Renal cortex interstitium (tissue), 11 donors: ENCODE measurements at regions not wholly inside any gene's neighbourhood (a gene's known extent, or its start where the extent isn't known, plus 50 kb on each side); places are given as distances from the start of the nearest gene placed in this dataset.
"Not testable (repeated sequence)": the region's sequence is repeated elsewhere in the genome, so short reads cannot be mapped to it uniquely, and the experiment has no call there.

ENCODE experiments used
- DNase-seq, 11 donors: peaks; one replicate each; pipeline ENCODE4 v3.0.0-alpha.2; 2013; ENCODE audit warnings: low read depth in 9 of 11, low spot score in 4 of 11; ENCODE audit errors: extremely low read depth in 1 of 11

DNA sequence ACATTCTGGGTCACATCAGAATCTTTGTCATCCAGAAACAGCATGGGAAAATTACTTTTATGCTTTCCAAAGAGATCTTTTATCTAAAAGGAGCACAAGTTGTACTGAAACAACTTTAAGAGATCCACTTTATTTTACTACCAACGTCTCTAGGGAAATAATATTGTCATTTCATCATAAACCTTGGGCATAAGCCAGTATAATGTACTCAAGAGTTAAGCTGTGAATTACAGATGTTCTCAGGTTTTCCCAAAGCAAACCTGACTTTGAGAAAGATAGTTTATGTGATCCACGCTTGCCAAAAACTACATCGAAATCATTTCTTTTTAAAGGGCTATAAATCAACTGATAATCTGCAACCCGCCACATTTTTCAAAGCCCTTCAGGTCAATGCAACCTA is 124.1 kb upstream of the CRBN start:
- no peak for DNase-seq

DNA sequence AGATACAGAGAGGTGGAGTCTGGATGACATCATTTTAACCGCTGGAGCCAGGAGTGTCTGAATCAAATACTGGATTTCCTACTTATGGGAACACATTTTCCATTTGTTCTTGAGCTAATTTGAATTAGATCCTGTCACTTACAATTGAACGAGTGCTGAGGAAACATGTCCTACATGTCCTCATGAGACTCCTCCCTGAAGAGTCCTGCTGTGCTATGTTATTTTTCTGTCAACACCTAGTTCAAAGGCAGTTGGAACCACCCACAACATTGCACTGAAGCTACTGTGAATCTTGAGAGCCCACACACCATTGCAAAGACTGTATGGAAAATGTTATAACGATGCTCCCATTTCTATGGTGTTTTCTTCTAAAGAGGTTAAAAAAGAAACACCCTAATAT is 123.5 kb upstream of the CRBN start:
- DNase-seq, result no peak

DNA sequence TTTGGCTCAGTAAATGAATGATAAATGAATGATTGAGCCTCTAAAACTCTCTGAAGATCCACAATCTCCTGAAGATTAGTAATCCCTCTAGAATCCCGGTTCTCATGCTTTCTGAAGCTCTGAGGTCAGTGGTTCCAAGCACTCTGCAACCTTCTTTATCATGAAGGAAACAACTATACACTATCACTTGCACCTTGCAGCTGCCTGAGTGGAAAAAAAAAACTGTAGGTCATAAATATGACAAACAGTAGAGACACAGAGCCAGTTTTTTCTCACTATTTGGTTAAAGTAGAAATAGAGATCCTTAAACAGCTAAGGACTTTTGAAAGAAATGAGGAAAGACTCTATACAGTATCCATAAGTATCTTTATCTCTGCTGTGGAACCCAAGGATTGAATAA is 122.0 kb upstream of the CRBN start:
- DNase-seq, result no peak

DNA sequence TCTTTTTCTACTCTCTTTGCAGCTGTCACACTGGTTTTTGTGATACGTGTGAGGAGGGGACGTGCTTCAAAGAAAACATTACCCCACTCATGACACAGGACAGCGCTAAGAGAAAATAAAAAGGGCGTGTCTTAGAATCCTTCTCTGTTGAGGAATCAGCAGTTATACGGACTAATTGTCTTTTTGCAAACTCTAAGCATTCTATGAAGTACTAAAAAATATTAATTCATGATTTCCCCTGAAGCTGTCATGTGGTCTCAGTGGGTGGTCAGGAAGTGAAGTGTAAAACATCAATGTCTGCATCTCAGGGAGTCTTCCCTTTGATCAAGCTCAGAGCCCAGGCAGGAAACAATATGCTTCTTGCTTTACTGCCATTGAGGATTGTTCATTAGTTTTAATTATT is 117.5 kb upstream of the CRBN start:
- DNase-seq, result no peak

DNA sequence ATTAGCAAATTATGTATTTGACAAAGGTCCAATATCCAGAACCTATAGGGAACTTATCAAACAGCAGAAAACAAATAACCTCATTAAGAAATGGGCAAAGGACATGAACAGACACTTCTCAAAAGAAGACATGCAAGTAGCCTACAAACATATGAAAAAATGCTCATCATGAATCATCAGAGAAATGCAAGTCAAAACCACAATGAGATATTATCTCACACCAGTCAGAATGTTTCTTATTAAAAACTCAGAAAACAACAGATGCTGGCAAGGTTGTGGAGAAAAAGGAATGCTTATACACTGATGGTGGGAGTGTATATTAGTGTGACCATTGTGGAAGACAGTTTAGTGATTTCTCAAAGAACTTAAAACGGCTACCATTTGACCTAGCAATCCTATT is 116.1 kb upstream of the CRBN start:
- no peak for DNase-seq

DNA sequence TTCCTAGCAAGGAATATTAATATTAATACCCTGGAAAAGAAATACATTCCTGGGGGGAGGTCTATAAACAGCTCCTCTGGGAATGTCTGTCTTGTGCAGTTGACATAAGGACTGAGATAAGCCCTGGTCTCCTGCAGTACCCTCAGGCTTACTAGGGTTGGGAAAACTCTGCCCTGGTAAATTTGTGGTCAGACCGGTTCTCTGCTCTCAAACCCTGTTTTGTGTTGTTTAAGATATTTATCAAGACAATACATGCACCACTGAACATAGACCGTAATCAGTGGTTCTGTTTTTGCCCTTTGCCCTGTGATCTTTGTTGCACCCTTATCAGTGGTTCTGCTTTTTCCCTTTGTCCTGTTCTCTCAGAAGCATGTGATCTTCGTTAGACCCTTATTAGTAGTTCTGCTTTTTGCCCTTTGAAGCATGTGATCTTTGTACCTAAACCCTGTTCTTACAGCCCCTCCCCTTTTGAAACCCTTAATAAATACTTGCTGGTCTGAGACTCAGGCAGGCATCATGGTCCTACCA is 112.3 kb upstream of the CRBN start:
- DNase-seq, result not testable (repeated sequence)

DNA sequence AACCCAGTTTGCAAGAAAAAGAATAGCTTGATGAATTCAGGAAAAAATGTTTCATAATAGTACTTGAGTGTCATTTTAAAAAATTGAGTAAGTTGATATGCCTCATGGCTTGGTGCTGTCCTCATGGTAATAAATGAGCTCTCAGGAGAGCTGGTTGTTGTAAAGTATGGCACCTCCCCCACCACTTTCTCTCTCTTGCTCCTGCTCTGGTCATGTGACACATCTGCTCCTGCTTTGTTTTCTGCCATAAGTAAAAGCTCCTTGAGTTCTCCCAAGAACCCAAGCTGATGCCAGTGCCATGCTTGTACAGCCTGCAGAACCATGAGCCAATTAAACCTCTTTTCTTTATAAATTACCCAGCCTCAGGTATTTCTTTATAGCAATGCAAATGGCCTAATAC is 108.8 kb upstream of the CRBN start:
- no peak for DNase-seq

DNA sequence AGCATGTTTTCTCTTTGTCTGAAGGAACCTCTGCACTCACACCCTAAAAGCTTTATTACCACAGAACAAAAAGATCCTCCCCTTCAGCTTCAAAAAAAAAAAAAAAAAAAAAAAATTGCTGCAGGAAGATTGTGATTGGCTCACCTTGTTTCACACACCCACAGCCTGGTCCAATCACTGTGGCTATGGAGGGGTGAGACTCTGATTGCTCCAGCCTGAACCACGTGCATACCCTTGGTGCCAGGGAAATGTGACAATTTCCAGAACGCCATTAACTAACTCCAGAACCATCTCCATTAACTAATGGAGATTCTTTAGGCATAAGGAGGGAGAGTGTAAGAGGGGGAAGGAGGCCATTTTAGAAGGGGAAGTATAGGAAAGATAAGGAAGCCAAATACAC is 106.5 kb upstream of the CRBN start:
- DNase-seq, result no peak

DNA sequence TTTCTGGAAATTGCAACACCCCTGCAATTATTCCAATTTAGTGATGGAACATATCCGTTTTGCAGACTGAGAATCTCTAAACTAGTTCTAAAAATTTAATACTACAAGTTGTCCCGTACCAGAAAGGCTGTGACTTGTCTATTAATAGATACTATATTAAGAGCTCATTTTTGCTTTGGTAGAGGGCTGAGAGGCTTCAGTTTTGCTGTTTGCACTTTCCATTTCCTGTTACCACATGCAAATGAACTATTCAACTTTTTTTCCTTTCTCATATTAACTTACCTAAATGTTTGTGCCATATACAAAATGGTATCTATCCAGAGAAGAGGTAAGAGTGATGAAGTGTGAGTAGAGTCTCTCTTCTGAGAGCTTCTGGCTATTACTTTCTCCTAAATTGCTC is 101.5 kb upstream of the CRBN start:
- no peak for DNase-seq

DNA sequence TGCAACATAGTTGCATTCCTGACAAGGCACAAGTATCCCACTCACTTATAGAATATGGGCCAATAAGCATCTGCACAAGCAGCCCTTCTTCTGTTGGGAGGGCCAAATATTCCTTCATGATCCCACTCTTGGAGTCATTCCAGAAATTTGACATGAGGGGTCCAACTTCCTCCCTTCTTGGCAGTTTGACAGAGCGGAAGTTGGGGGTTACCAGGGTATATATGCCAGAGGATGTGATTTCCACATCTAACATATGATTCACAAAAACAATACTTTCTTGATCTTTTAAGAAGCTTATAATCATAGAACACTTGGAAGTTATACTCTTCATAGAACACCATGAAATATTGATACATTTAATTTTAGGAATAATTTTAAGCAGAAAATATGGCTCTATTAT is 100.9 kb upstream of the CRBN start:
- DNase-seq, result no peak

DNA sequence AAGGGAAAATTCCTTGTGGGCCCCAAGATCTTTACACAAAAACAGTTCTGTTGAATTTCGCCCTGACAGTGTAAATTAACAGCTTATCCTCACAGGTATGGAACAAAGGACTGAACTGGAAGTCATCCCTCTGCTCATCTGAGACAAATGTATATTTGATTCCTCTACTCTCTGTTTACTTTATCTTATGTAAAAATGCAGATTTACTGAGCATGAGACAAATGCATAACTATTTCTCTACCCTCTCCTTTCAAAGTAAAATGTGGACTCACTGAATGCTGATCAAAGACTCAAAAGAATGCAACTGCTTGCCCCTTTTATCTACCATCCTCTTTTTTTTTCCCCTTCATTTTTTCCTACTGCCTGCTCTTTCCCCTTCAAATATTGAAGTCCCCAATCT is 98.6 kb upstream of the CRBN start:
- DNase-seq, result no peak

DNA sequence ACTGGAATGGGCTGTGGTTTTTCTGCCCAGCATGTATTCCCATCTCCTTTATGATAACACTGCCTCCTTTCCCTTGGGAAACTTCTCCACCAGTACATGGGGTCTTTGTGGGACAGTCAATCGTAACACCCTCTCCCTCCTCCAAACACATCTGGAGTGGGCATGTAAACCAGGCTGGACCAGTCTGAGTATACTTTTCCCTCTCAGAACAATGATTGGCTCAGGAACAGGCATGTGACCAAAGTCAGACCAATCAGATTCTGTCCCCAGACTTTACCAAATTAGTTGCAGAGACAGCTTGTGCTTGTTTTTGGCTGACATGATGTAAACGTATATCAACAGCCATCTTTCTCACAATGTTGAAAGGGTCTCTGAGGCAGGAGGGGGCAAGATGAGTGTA is 97.1 kb upstream of the CRBN start:
- no peak for DNase-seq

DNA sequence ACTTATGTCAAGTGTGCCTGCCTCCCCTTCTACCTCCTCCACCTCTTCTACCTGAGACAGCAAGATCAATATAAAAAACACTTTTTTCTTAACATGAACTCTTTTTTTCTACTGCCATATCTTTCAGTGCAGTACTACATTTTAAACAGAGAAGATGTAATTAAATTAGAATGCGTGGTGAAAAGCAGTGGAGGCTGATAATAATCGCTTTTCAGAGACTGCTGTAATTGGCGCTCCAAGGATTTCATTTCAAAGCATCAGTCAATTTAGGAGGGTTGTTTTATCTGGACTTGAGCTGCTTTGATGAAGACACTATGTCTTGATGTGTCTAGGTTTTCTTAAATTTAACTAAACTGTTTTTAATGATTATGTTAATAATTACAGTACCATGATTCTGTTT is 85.3 kb upstream of the CRBN start:
- DNase-seq, result no peak

DNA sequence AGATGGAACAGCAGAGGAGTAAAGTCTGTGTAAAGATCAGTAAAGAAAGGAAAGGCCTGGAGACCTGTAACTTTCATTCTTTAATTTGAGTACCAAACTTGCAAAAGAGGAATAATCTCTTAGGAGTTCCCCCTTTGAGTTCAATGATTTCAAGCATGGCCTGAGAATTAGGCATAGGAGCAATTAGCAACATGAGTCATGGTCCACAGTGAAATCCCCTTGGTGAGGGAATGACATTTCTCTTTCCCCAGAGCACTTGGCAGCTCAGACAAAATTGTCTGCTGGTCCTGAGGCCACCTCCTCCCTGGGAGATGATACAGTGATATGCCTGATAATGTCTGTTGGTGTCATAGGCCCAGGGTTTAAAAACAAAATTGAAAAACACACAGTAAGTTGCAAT is 81.4 kb upstream of the CRBN start:
- DNase-seq, result no peak

DNA sequence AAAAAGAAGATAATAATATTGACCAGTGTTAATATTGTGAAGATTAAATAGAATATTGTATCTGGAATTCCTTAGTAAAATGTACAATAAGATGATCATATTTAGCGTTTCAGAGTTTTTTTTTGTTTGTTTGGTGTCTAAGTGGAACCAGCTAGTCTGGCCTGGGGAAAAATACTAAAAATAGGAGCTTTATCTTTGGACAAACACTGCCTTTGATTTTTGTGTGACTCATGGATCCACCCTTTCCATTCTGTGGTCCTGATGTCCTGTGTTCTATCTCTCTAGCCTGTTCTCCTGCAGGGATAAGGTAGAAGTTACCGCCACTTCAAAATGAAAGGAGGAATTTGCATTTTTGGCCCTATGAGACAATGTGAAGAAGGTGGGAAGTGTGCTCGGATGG is 79.7 kb upstream of the CRBN start:
- no peak for DNase-seq

DNA sequence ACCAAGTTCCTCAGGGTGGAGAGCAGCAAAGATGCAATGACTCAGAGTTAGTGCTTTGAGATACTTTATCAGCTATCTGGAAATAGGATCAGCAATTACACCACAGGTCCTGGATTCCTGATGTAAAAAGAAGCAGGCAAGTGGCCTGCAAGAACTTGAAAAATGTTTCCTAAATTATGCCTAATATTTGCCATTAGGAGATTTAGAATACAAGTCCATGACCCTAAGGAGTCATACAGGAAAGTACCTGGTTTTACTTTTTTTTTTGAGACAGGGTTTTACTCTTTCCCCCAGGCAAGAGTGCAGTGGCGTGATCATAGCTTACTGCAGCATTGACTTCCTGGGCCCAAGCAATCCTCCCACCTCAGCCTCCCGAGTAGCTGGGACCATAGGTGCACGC is 78.8 kb upstream of the CRBN start:
- DNase-seq, result no peak

DNA sequence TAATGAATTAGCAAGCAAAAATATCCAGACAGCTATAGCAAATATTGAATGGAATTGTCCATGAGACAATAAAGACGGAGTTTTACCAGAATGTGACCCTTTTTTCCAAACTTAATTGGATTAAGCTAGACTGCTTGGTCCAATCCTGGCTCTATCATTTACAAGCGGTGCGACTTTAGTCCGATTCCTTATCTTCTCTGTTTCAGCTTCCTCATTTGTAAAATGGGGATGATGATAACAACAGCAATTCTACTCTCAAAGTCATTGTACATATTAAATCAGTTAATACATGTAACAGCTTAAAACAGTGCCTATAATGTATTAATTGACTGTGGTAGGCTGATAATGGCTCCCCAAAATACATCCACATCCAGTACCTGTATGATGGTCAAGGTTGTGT is 62.1 kb upstream of the CRBN start:
- no peak for DNase-seq

DNA sequence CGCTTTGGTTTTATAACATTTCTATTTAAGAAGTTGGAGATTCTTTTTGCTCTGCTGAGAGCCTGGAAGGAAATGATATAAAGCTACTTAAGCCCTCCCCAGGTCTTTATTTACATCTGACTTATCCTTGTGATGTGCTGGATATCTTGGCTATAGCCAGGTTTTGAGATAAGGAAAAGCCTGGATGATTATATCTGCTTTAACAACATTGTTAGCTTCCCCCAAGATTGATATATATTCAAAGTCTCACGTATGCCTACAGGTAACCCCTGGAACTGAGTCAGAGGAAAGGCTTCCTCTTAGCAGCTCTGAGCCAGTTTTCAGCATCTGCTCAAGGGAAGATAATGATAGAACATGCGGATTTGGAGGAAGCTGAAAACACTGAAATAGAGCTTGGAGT is 61.5 kb upstream of the CRBN start:
- no peak for DNase-seq

DNA sequence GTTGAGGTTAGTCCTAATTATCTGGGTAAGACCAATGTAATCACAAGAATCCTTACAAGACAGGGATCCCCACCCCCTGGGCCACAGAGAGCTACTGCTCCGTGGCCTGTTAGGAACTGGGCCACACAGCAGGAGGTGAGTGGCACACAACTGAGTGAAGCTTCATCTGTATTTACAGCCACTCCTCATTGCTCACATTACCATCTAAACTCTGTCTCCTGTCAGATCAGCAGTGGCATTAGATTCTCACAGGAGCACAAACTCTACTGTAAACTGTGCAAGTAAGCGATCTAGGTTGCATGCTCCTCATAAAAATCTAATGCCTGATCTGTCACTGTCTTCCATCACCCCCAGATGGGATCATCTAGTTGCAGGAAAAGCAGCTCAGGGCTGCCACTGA is 58.5 kb upstream of the CRBN start:
- DNase-seq, result no peak

DNA sequence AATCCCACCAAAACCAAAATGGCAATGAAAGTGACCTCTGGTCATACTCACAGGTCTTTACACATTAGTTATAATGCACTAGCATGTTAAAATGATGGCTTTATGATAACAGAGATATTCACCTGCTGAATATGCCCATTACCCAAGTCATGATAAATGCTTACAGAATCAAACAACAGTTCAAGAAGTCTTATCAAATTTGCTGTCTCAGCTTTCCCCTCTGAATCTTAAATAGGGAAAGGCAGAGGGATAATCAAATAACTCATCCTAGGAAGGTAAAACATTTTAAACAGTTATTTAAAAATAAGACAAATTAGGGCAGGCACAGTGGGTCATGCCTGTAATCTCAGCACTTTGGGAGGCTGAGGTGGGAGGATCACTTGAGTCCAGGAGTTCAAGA is 52.8 kb upstream of the CRBN start:
- no peak for DNase-seq
